ENCODE measurements at regions not wholly inside any gene's neighbourhood (a gene's known extent, or its start where the extent isn't known, plus 50 kb on each side); places are given as distances from the start of the nearest gene placed in this dataset.

DNA sequence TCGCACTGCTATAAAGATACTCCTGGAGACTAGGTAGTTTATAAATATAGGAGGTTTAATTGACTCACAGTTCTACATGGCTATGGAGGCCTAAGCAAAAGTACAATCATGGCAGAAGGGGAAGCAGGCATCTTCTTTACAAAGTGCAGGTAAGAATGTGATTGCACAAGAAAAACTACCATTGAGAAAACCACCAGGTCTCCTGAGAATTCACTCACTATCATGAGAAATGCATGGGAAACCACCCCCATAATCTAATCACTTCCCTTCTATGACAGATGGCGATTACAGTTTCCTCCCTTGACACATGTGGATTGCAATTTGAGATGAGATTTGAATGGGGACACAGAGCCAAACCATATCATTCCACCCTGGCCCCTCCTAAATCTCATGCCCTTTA is 121.2 kb upstream of the ST8SIA4 start:
- TF ChIP-seq, protein P1, sequence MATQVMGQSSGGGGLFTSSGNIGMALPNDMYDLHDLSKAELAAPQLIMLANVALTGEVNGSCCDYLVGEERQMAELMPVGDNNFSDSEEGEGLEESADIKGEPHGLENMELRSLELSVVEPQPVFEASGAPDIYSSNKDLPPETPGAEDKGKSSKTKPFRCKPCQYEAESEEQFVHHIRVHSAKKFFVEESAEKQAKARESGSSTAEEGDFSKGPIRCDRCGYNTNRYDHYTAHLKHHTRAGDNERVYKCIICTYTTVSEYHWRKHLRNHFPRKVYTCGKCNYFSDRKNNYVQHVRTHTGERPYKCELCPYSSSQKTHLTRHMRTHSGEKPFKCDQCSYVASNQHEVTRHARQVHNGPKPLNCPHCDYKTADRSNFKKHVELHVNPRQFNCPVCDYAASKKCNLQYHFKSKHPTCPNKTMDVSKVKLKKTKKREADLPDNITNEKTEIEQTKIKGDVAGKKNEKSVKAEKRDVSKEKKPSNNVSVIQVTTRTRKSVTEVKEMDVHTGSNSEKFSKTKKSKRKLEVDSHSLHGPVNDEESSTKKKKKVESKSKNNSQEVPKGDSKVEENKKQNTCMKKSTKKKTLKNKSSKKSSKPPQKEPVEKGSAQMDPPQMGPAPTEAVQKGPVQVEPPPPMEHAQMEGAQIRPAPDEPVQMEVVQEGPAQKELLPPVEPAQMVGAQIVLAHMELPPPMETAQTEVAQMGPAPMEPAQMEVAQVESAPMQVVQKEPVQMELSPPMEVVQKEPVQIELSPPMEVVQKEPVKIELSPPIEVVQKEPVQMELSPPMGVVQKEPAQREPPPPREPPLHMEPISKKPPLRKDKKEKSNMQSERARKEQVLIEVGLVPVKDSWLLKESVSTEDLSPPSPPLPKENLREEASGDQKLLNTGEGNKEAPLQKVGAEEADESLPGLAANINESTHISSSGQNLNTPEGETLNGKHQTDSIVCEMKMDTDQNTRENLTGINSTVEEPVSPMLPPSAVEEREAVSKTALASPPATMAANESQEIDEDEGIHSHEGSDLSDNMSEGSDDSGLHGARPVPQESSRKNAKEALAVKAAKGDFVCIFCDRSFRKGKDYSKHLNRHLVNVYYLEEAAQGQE (IDR thresholded peaks at IDR 0.05; ENCODE audit: insufficient replicate concordance, low read depth) = no peak
- TF ChIP-seq, protein P2, sequence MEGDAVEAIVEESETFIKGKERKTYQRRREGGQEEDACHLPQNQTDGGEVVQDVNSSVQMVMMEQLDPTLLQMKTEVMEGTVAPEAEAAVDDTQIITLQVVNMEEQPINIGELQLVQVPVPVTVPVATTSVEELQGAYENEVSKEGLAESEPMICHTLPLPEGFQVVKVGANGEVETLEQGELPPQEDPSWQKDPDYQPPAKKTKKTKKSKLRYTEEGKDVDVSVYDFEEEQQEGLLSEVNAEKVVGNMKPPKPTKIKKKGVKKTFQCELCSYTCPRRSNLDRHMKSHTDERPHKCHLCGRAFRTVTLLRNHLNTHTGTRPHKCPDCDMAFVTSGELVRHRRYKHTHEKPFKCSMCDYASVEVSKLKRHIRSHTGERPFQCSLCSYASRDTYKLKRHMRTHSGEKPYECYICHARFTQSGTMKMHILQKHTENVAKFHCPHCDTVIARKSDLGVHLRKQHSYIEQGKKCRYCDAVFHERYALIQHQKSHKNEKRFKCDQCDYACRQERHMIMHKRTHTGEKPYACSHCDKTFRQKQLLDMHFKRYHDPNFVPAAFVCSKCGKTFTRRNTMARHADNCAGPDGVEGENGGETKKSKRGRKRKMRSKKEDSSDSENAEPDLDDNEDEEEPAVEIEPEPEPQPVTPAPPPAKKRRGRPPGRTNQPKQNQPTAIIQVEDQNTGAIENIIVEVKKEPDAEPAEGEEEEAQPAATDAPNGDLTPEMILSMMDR (IDR thresholded peaks at IDR 0.05; ENCODE audit: insufficient read depth, low read length) = no peak
- no peak for TF ChIP-seq POLR2AphosphoS5 (IDR thresholded peaks at IDR 0.05; ENCODE audit: low read depth)
- no peak for TF ChIP-seq GABPA (IDR thresholded peaks at IDR 0.05; ENCODE audit: low read depth)
